Heart right ventricle (tissue), 16 donors: ENCODE measurements at regions not wholly inside any gene's neighbourhood (a gene's known extent, or its start where the extent isn't known, plus 50 kb on each side); places are given as distances from the start of the nearest gene placed in this dataset.

Source experiments
- ATAC-seq, 8 donors: fragments of 200-7000 bp; cut with Tn5 transposase; one replicate each; pipeline ENCODE4 v1.9.1; 2020; ENCODE audit warnings: mild to moderate bottlenecking in 8 of 8, moderate library complexity in 8 of 8, moderate number of reproducible peaks in 1 of 8
- DNase-seq, 2 donors: peaks; one replicate each; pipeline ENCODE4 v3.0.0-alpha.2; 2020
- H3K27ac ChIP-seq, 10 donors: fragments of 200-600 bp; sonication (generic) in 2 of 10; one replicate each; pipeline versions ENCODE4 v1.5.0 to v1.8.0; 2020 to 2022; ENCODE audit warnings: mild to moderate bottlenecking in 3 of 10
- H3K27me3 ChIP-seq, 7 donors: fragments of 200-600 bp; one replicate each; pipeline ENCODE4 v1.8.0; 2021 to 2022; ENCODE audit warnings: mild to moderate bottlenecking in 2 of 7
- H3K36me3 ChIP-seq, 9 donors: fragments of 200-600 bp; sonication (generic) in 1 of 9; one replicate each; pipeline versions ENCODE4 v1.5.0 to v1.8.0; 2020 to 2022; ENCODE audit warnings: mild to moderate bottlenecking in 2 of 9
- H3K4me1 ChIP-seq, 9 donors: fragments of 200-600 bp; sonication (generic) in 1 of 9; one replicate each; pipeline versions ENCODE4 v1.5.0 to v1.8.0; 2020 to 2022; ENCODE audit warnings: mild to moderate bottlenecking in 4 of 9
- H3K4me3 ChIP-seq, 10 donors: fragments of 200-600 bp; sonication (generic) in 2 of 10; one replicate each; pipeline versions ENCODE4 v1.5.0 to v1.8.0; 2020 to 2022; ENCODE audit warnings: mild to moderate bottlenecking in 7 of 10, moderate library complexity in 2 of 10
- H3K9me3 ChIP-seq, 11 donors: fragments of 200-600 bp in 10 of 11; sonication (generic) in 2 of 11; one replicate each; pipeline versions ENCODE4 v1.5.0 to v1.8.0; 2013 to 2022; ENCODE audit warnings: mild to moderate bottlenecking in 2 of 11, control low read depth in 1 of 11, moderate library complexity in 1 of 11
- CTCF ChIP-seq, 9 donors: fragments of 200-600 bp; sonication (generic) in 2 of 9; IDR thresholded peaks; one replicate each; pipeline versions ENCODE4 v1.5.0 to v1.8.0; 2021 to 2022; ENCODE audit warnings: antibody characterized with exemption in 9 of 9, mild to moderate bottlenecking in 5 of 9, moderate library complexity in 1 of 9
- WGBS, 2 donors: extraction: QIAGEN DNeasy Blood & Tissue Kit; methylation state at CpG; one replicate each; pipeline ENCODE4 v1.1.7; 2013; ENCODE audit warnings: inconsistent platforms in 1 of 2; 5-methylcytosine and 5-hydroxymethylcytosine counted together
- intact Hi-C, 10 donors: fragments of 100-400 bp; cut with DNase I; formaldehyde crosslinking; loops; one replicate each; pipeline versions ENCODE4 v1.11.1 to v1.14.2; 2022
- donor health status: Arrhythmogenic right ventricular cardiomyopathy.
- donor health status: ischemic (EF 13 %, LVEDD 7.1; RV severe dilation, severe dysfunction).
- donor health status: healthy with polysubstance abuse.
- donor health status: DM: no; HTN: yes; CAD: no.
- donor health status: DM: no; HTN: no; CAD: no.
- donor health status: ischemic (EF 25% LVEDD 6.9; RV normal size, moderate dysfunction).
- donor health status: ischemic (EF 25% LVEDD 5.7; RV mildly dilated, moderate dysfunction).
- donor health status: healthy.
- donor health status: DM: yes; HTN: yes; CAD: no.
- donor health status: Ischemic cardiomyopathy.
- donor health status: ischemic (EF 35%, LVEDD 5.7; RV mildly dilated, moderate dysfunction).
- donor health status: nonischemic (EF 11% LVEDD 7.7; RV severe dilation, severe dysfunction).
- donor health status: DM: yes; HTN: yes; CAD: no.
- donor health status: PGD.
- donor health status: ischemic (EF 29% LVEDD 5.4; RV normal size, mild dysfunction).
- donor health status: nonischemic (EF 23%, LVEDD 6.1; RV moderate dilation, normal function).

- no peak for DNase-seq
- Histone ChIP-seq H3K27ac (no peak overlapping the region), H3K27me3 (peaks cover 0 to 9% (median 0%) of the 10 kb centered on the region in 7 donors), H3K4me3 (no peak overlapping the region), H3K36me3 (no peaks in the 10 kb centered on the region), H3K4me1 (no peaks in the 10 kb centered on the region), H3K9me3 (peaks cover 0 to 70% (median 18%) of the 10 kb centered on the region in 11 donors)
- intact Hi-C loops: no loop called here
- TF ChIP-seq CTCF (IDR thresholded peaks at IDR 0.05): no peak
- 88 to 92% methylated on average over 12 of the region's 12 CpGs for WGBS, 2 donors
- no peak for ATAC-seq
Measured at GRCh38 chr5:2557435-2557834, 194.0 kb downstream of the IRX2 start.

GRCh38 chr5:2556375-2556966 lies 195.0 kb downstream of the IRX2 start:
- H3K9me3 ChIP-seq: peaks cover 0 to 66% (median 18%) of the 10 kb centered on the region in 11 donors
- 88 to 91% methylated on average over 10 of the region's 10 CpGs for WGBS, 2 donors
- no peak overlapping the region for H3K4me3 ChIP-seq
- H3K4me1 ChIP-seq: no peaks in the 10 kb centered on the region
- ATAC-seq (no peak), DNase-seq (no peak)
- peaks cover 0 to 9% (median 0%) of the 10 kb centered on the region in 7 donors for H3K27me3 ChIP-seq
- no peak for TF ChIP-seq CTCF (IDR thresholded peaks at IDR 0.05)
- no peak overlapping the region for H3K27ac ChIP-seq
- intact Hi-C loops: no loop called here
- H3K36me3 ChIP-seq: no peaks in the 10 kb centered on the region

GRCh38 chr5:2553611-2554010 lies 197.9 kb downstream of the IRX2 start:
- H3K4me1 ChIP-seq: no peaks in the 10 kb centered on the region
- no peak overlapping the region for H3K27ac ChIP-seq
- peaks cover 0 to 9% (median 0%) of the 10 kb centered on the region in 7 donors for H3K27me3 ChIP-seq
- 58 to 66% methylated on average over 2 of the region's 2 CpGs for WGBS, 2 donors
- H3K9me3 ChIP-seq: peaks cover 0 to 56% (median 18%) of the 10 kb centered on the region in 11 donors
- no peaks in the 10 kb centered on the region for H3K36me3 ChIP-seq
- intact Hi-C loops: no loop called here
- H3K4me3 ChIP-seq: no peak overlapping the region
- TF ChIP-seq CTCF (IDR thresholded peaks at IDR 0.05): no peak
- no peak for ATAC-seq
- no peak for DNase-seq

- Histone ChIP-seq H3K4me3 (no peak overlapping the region), H3K27me3 (no peaks in the 10 kb centered on the region), H3K9me3 (peaks cover 0 to 32% (median 18%) of the 10 kb centered on the region in 11 donors), H3K27ac (no peak overlapping the region), H3K36me3 (no peaks in the 10 kb centered on the region), H3K4me1 (no peaks in the 10 kb centered on the region)
- 39 to 45% methylated on average over 5 of the region's 5 CpGs for WGBS, 2 donors
- intact Hi-C loops: no loop called here
- ATAC-seq (no peak), DNase-seq (no peak)
- TF ChIP-seq CTCF (IDR thresholded peaks at IDR 0.05): no peak
Measured at GRCh38 chr5:2550509-2550908, 201.0 kb downstream of the IRX2 start.
